Neutrophil (primary cell): ENCODE measurements at regions not wholly inside any gene's neighbourhood (a gene's known extent, or its start where the extent isn't known, plus 50 kb on each side); places are given as distances from the start of the nearest gene placed in this dataset.

Experiments used
- H3K27ac ChIP-seq: fragments of 200-600 bp; sonication (generic); 2 replicates; pipeline ENCODE4 v1.5.1; 2016; ENCODE audit warnings: mild to moderate bottlenecking, moderate library complexity
- H3K27me3 ChIP-seq: fragments of 200-600 bp; sonication (generic); 2 replicates; pipeline ENCODE4 v1.6.0; 2016; ENCODE audit warnings: mild to moderate bottlenecking
- H3K36me3 ChIP-seq: fragments of 200-600 bp; sonication (generic); 2 replicates; pipeline ENCODE4 v1.5.1; 2017
- H3K4me1 ChIP-seq, 2 experiments: fragments of 200-600 bp in 1 of 2; sonication (generic) in 1 of 2; 1 replicate in 1 of 2; 2 replicates in 1 of 2; pipeline versions ENCODE4 v1.5.1 to v1.6.1; 2013 to 2016; ENCODE audit warnings: low read depth in 1 of 2, low read length in 1 of 2, mild to moderate bottlenecking in 1 of 2, moderate library complexity in 1 of 2; ENCODE audit not compliant: control insufficient read depth in 1 of 2, insufficient read depth in 1 of 2
- H3K4me3 ChIP-seq, 2 experiments: fragments of 200-600 bp in 1 of 2; sonication (generic) in 1 of 2; 1 replicate in 1 of 2; 2 replicates in 1 of 2; pipeline ENCODE4 v1.5.1; 2013 to 2016; ENCODE audit warnings: low read depth in 1 of 2, low read length in 1 of 2, mild to moderate bottlenecking in 1 of 2, moderate library complexity in 1 of 2
- H3K9me3 ChIP-seq: fragments of 200-600 bp; sonication (generic); 2 replicates; pipeline ENCODE4 v1.5.1; 2016
- CTCF ChIP-seq: fragments of 200-600 bp; sonication (generic); IDR thresholded peaks from 2 replicates; pipeline ENCODE4 v1.5.1; 2016; ENCODE audit warnings: antibody characterized with exemption

- Histone ChIP-seq H3K27me3 (no peaks in the 10 kb centered on the region), H3K27ac (no peak overlapping the region), H3K36me3 (no peaks in the 10 kb centered on the region), H3K9me3 (no peaks in the 10 kb centered on the region), H3K4me1 (no peaks in the 10 kb centered on the region), H3K4me3 (no peak overlapping the region)
- no peak for TF ChIP-seq CTCF
These were observed 97.2 kb upstream of the TMTC1 start for GRCh38 chr12:29880987-29881386.

GRCh38 chr12:29879606-29880308 lies 96.0 kb upstream of the TMTC1 start:
- Histone ChIP-seq H3K9me3 (no peaks in the 10 kb centered on the region), H3K36me3 (no peaks in the 10 kb centered on the region), H3K4me3 (no peak overlapping the region), H3K27me3 (no peaks in the 10 kb centered on the region), H3K27ac (no peak overlapping the region), H3K4me1 (no peaks in the 10 kb centered on the region)
- TF ChIP-seq CTCF = no peak

DNA sequence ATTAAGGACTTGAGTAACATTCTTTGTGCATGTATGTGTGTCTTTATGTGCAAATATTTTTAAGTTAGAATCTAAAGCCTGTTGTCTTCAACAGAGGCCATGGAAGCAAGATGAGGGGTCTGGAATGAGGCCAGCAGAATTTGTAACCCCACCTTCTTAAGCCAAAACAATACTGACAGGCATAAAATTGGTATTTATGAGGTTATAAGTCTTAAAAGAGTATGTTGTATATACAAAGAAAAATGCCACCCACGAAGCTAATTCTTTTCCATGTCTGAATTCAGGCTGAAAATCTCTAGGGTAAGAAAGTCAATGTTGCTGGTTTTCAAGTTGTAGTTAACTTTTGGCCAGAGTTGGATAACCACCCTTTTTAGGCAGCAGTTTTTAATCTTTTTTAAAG lies 86.2 kb upstream of the TMTC1 start:
- Histone ChIP-seq H3K36me3 (no peaks in the 10 kb centered on the region), H3K4me1 (no peaks in the 10 kb centered on the region), H3K4me3 (no peak overlapping the region), H3K27ac (no peak overlapping the region), H3K9me3 (no peaks in the 10 kb centered on the region), H3K27me3 (no peaks in the 10 kb centered on the region)
- no peak for TF ChIP-seq CTCF

GRCh38 chr12:29867823-29868222 lies 84.1 kb upstream of the TMTC1 start:
- H3K27ac ChIP-seq = no peak overlapping the region
- no peaks in the 10 kb centered on the region for H3K4me1 ChIP-seq
- no peaks in the 10 kb centered on the region for H3K36me3 ChIP-seq
- H3K27me3 ChIP-seq = no peaks in the 10 kb centered on the region
- no peak overlapping the region for H3K4me3 ChIP-seq
- no peaks in the 10 kb centered on the region for H3K9me3 ChIP-seq
- TF ChIP-seq CTCF = no peak

DNA sequence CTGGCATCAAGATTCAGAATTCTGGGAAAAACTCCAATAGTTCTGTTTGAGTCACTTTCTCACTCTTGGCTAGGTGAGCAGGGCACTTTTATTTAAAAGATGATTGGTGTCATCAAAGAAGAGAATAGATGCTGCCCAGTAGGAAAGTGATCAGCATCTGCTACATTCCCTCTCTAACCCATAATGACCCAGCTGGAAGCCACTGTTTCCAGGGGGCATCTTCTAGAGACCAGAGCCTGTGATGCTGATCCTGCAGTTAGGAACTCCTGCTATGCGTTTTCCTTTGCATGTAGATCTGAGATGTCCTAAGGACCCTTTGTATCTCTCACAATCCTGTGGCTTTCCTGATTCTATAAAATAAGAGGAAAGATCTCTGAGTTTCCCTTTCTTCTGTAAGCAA lies 79.9 kb upstream of the TMTC1 start:
- Histone ChIP-seq H3K9me3 (no peaks in the 10 kb centered on the region), H3K27me3 (no peaks in the 10 kb centered on the region), H3K4me3 (no peak overlapping the region), H3K27ac (no peak overlapping the region), H3K36me3 (no peaks in the 10 kb centered on the region), H3K4me1 (no peaks in the 10 kb centered on the region)
- TF ChIP-seq CTCF = no peak
